ENCODE measurements at regions not wholly inside any gene's neighbourhood (a gene's known extent, or its start where the extent isn't known, plus 50 kb on each side); places are given as distances from the start of the nearest gene placed in this dataset.

GRCh38 chr18:45512363-45512953 lies 102.8 kb upstream of the SLC14A2 start:
- TF ChIP-seq CTCF (IDR thresholded peaks at IDR 0.05) (no peak), ZFX (IDR thresholded peaks at IDR 0.05; ENCODE audit: borderline replicate concordance) (no peak)

All from 22Rv1 (cell line).